GM19238 (cell line): ENCODE measurements at regions not wholly inside any gene's neighbourhood (a gene's known extent, or its start where the extent isn't known, plus 50 kb on each side); places are given as distances from the start of the nearest gene placed in this dataset.

Experiments used
- DNase-seq: peaks from one replicate; pipeline ENCODE4 v3.0.0; 2011; ENCODE audit warnings: low spot score; ENCODE audit not compliant: insufficient read length

GRCh38 chr4:71156616-71157015, 163.2 kb downstream of the DCK start:
- no peak for DNase-seq

GRCh38 chr4:71162386-71162785, 168.9 kb downstream of the DCK start:
- DNase-seq, result no peak

GRCh38 chr4:71163317-71163716, 169.9 kb downstream of the DCK start:
- DNase-seq, result no peak

DNA sequence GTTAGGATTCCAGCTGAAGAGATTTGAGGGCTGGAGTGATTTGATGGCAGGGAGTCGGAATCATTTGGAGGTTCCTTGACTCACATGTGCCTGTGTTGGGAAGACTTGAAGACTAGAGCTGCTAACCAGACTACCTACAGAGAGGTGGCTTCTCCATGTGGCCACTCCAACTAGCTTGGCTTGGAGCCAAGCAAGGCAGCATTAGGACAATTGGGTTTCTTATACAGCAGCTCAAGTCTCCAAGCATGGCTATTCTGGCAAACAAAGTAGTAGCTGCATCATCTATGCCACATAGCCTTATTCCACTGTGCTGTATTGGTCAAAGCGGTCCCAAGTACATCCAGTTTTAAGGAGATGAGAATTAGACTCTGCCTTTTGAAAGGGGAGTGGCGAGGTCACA, 171.7 kb upstream of the SLC4A4 start:
- no peak for DNase-seq

GRCh38 chr4:71171592-71171991, 167.2 kb upstream of the SLC4A4 start:
- no peak for DNase-seq

DNA sequence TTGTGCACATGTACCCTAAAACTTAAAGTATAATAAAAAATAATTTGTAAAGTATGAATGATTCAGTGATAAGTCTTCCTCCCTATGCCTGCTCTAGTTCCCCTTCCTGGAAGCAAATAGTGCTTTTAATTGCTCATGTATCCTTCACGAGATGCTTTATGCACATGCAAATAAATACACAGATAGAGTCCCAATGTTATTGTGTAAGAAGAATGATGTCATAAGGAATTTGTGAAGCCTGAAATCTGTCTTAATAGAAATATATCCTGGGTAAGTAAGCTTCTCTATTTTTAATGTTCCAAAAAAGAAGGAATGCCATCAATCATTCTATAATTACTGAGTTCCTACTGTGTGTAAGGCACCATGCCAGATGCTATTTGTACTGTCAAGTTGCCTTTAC, 157.5 kb upstream of the SLC4A4 start:
- DNase-seq, result no peak

GRCh38 chr4:71184195-71184781, 154.5 kb upstream of the SLC4A4 start:
- peak; percentile 39 for DNase-seq

- DNase-seq, result no peak
Measured at GRCh38 chr4:71185037-71185436, 153.8 kb upstream of the SLC4A4 start.

DNA sequence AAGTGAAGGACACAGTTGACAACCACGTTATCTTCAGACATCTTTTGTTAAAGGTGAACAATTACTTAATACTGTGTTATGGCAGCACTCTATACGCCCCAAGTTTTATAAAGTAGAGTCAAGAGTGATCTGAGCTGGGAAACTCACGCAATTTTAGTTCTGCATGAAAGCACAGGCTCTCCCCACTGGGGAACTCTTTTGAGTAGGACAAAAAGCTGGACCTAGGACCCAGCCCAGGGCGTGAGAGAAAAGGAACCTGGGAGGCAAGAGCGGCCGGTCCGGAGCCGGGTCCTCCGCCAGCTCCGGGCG, 152.6 kb upstream of the SLC4A4 start:
- DNase-seq, result no peak

- DNase-seq, result peak; percentile 23
Measured at GRCh38 chr4:71186566-71187403, 152.0 kb upstream of the SLC4A4 start.

DNA sequence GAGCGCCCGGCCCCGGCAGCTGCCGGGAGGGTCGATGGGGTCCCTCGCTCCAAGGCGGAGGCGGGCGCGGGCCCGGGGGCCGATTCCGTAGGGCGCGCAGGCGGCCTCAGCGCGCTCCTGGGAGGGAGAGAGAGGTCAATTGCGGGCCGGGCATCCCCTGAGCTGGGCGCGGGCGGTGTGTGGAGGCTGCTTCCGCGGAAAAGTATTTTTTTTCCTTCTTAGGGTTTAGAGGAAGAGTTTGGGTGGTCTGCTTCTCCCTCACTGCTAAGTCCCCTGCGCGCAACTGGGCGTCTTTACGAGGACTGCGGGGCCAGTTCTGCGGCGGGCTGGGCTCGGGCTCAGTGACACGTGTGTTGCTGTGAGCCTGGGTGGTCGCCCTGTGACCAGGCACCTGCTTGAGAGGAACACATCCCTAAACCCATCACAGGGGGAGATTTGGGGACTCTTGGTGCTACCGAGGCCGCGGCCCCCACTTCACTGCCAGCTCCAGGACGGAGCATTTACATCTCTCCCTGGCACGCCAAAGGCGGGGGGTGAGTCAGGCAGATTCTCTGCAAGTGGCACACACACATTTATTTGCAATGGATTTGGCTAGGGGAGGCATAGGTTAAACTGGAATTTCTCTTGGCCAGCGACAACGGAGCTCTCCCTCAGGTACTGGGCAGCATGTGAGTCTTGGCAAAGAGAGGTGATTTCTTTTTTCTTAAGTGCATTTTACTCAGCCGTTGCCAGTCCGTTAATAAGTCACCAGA, 151.2 kb upstream of the SLC4A4 start:
- DNase-seq, result peak; percentile 16

DNA sequence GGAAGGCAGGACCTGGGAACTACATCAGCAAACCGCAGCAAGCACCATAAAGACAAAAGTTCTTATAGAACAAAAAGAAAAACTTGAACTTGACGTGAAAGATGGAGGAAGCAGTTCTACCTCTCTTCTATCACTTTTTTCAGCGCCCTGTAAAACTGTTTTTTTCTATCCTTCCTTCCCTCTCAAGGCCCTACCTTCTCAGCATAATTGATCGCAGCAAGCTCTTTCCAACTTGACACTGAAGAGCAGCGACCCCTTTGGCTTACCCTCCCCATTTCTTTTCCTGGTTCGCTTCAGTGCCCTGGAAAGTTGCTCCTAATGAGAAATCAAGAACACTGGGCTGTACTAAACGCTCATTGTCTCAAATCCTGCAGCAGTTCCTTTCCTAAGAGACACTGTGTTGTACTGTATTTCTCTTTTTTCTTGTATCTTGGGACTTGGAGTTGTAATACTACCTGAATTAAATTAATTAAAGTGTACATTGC, 150.6 kb upstream of the SLC4A4 start:
- DNase-seq, result no peak

GRCh38 chr4:71188951-71189350, 149.9 kb upstream of the SLC4A4 start:
- DNase-seq, result no peak

GRCh38 chr4:71189471-71189870, 149.3 kb upstream of the SLC4A4 start:
- no peak for DNase-seq

DNA sequence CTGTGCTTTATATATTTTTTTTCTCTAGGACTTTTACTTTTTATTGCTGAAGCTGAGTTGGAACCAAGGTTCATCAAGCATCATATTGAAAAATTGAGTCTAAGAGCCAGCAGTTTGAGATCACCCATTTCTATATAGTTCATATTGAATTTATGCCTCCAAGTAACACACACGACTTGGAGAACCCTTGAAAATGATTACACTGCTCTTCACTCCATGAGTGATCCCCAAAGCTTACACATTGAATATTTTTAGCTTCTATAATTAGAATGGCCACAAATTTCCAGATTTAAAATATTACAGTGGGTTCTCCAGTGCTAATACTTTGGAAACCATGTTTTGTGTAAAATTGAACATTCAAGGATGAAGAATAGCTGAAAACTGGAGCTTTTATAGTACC, 144.4 kb upstream of the SLC4A4 start:
- DNase-seq, result no peak

- DNase-seq, result no peak
Measured at GRCh38 chr4:71195924-71196323, 142.9 kb upstream of the SLC4A4 start.

GRCh38 chr4:71198958-71199357, 139.9 kb upstream of the SLC4A4 start:
- DNase-seq, result no peak

- no peak for DNase-seq
Measured at GRCh38 chr4:71201057-71201456, 137.8 kb upstream of the SLC4A4 start.

GRCh38 chr4:71201817-71202576, 136.8 kb upstream of the SLC4A4 start:
- DNase-seq, result no peak

DNA sequence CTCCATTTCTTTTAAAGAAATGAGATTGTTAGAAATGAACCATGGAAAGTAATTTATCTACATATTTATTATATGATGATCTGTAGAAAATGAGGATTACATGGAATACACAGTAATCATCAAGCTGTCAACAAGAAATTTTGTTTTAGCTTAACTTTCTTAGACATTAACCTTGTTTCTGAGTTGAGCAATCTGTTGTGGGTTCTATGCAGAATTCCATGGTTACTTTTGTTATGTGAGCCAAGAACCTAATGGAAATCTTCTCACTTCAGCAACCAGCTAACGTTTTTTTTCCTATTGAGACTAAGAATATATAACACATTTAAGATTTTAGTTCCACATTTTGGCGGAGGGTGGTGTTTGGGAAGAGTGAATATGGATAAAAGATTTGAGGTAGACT, 136.1 kb upstream of the SLC4A4 start:
- DNase-seq, result no peak

DNA sequence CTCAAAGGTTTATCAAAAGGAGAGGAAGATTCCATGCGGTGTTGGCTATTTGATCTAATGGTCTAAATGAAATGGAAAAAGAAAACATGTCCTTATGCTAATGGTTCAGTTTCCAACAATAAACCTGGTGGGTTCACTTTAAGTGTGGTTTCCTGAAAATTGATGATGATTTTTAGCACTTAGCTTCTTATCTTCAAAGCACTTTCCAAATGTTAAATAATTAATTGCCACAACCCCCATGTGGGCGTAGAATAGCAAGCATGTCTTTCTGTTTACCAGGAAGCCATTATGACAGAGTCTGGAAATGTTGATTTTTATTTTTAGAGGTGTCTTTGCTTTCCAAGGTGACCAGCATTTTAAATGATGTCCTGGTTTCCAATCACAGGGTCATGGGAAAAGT, 134.8 kb upstream of the SLC4A4 start:
- DNase-seq, result no peak

- no peak for DNase-seq
Measured at GRCh38 chr4:71206763-71207162, 132.1 kb upstream of the SLC4A4 start.
